ENCODE measurements at regions not wholly inside any gene's neighbourhood (a gene's known extent, or its start where the extent isn't known, plus 50 kb on each side); places are given as distances from the start of the nearest gene placed in this dataset.
A peak's percentile ranks its signal among the peaks of the same experiment; 100 is the strongest.
"Not testable (repeated sequence)": the region's sequence is repeated elsewhere in the genome, so short reads cannot be mapped to it uniquely, and the experiment has no call there.

DNA sequence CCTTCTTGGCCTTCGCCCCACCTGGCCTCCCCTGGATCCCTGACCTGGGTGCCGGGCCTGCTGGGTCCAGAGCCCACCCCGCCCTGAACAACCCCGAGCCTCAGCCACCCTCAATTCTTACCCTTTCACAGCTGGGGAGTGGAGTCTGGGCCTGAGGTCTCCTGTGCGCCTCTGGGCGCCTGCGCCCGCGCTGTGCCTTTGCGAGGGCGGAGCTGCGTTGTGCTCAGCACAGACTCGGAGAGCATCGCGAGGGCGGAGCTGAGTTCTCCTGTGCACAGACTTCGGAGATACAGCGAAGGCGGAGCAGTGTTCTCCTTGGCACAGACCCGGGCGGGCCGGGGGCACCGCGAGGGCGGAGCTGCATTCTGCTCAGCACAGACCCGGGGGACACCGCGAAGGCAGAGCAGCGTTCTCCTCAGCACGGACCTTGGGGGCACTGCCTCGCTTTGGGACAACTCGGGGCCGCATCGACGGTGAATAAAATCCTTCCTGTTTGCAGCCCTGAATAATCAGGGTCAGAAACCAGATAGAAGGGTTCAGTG, 547.2 kb downstream of the FAM72C start:
- not testable (repeated sequence) for H3K9me3 Mint-ChIP-seq; H3K4me1 Mint-ChIP-seq (ENCODE audit: low read depth); H3K36me3 Mint-ChIP-seq (ENCODE audit: insufficient read depth in 2 of 2); H3K27ac Mint-ChIP-seq; DNase-seq; H3K27me3 Mint-ChIP-seq (ENCODE audit: low read depth)
- H3K4me3 Mint-ChIP-seq = peak overlapping the region in 1 of 2 donors; percentile 51
- ATAC-seq (replicated peaks in 1 of 2) = peak in 1 of 2 donors; percentile 44

DNA sequence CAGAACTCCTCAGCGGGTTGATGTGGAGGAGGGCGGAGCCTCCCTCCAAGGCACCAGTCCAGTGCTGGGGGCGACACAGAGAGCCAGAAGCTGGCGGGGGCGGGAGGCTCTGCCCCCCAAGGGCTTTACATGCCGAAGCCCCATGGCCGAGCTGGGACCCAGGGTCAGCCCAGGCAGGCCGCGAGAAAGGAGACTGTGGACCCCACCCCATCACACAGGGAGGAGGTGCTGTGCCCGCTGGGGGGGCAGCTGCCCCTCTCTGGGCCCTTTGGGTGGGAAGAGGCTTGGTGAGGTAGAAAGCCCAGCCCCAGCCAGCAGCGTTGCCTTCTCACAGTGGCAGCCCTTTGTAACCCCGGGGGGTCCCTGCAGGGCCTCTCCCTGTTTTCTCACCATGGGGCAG, 548.0 kb downstream of the FAM72C start:
- H3K27ac Mint-ChIP-seq; DNase-seq; ATAC-seq (replicated peaks in 1 of 2); H3K4me1 Mint-ChIP-seq (ENCODE audit: low read depth); H3K27me3 Mint-ChIP-seq (ENCODE audit: low read depth); H3K36me3 Mint-ChIP-seq (ENCODE audit: insufficient read depth in 2 of 2); H3K9me3 Mint-ChIP-seq; H3K4me3 Mint-ChIP-seq: not testable (repeated sequence)

DNA sequence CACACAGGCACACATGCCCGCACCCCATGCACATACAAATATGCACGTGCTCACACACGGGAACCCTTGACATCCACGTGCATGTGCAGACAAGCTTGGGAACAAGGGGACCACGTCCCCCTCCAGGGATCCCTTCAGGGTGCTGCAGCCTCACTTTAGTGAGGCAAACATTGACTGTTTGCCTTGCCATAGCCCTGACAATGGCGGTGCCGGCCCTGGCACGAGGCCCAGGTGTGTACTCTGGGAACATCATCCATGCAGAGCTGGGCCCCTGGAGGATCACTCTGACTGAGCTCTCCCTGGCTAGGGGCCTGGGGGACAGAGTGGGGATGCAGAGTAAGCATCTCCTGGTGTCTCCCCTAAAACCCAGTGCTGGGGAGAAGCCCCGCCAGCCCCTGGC, 550.5 kb downstream of the FAM72C start:
- not testable (repeated sequence) for H3K9me3 Mint-ChIP-seq; H3K4me3 Mint-ChIP-seq; H3K4me1 Mint-ChIP-seq (ENCODE audit: low read depth); H3K27me3 Mint-ChIP-seq (ENCODE audit: low read depth); H3K27ac Mint-ChIP-seq; H3K36me3 Mint-ChIP-seq (ENCODE audit: insufficient read depth in 2 of 2); DNase-seq; ATAC-seq (replicated peaks in 1 of 2)

All from activated T-cell treated with anti-CD3 and anti-CD28 coated beads, Interleukin-2, amount 50 U/mL, for 72 hours (primary cell).